Fibroblast of lung (primary cell): ENCODE measurements at regions not wholly inside any gene's neighbourhood (a gene's known extent, or its start where the extent isn't known, plus 50 kb on each side); places are given as distances from the start of the nearest gene placed in this dataset.
A peak's percentile ranks its signal among the peaks of the same experiment; 100 is the strongest.

Experiments
- DNase-seq, 2 donors: peaks; one replicate each; pipeline versions ENCODE4 v3.0.0 to v3.0.0-alpha.2; 2010; ENCODE audit warnings: low read depth in 2 of 2
- H2AFZ ChIP-seq: 2 replicates; pipeline ENCODE4 v1.5.1; 2012; ENCODE audit warnings: low read length, control low read depth, inconsistent platforms
- H3K27ac ChIP-seq: 2 replicates; pipeline ENCODE4 v1.5.1; 2011; ENCODE audit warnings: low read length, control low read depth; ENCODE audit not compliant: insufficient read depth
- H3K27me3 ChIP-seq: 2 replicates; pipeline ENCODE4 v1.5.1; 2011; ENCODE audit warnings: mild to moderate bottlenecking, low read length; ENCODE audit not compliant: control insufficient read depth, insufficient read depth
- H3K36me3 ChIP-seq: 2 replicates; pipeline ENCODE4 v1.5.1; 2011; ENCODE audit warnings: low read length; ENCODE audit not compliant: control insufficient read depth, insufficient read depth
- H3K4me1 ChIP-seq: 2 replicates; pipeline ENCODE4 v1.5.1; 2011; ENCODE audit warnings: low read length; ENCODE audit not compliant: control insufficient read depth, insufficient read depth; ENCODE audit errors: extremely low read depth
- H3K4me2 ChIP-seq: 2 replicates; pipeline ENCODE4 v1.5.1; 2011; ENCODE audit warnings: low read length, control low read depth; ENCODE audit not compliant: insufficient read depth; ENCODE audit errors: extremely low read depth
- H3K4me3 ChIP-seq, 4 experiments: fragments of 200-600 bp in 1 of 4; sonication (generic) in 1 of 4; replicated peaks in 1 of 4; 2 replicates each; pipeline ENCODE4 v1.5.1; 2011 to 2016; ENCODE audit warnings: low read length in 4 of 4, low read depth in 3 of 4, mild to moderate bottlenecking in 3 of 4, control low read depth in 2 of 4, inconsistent platforms in 1 of 4, mixed read lengths in 1 of 4; ENCODE audit not compliant: insufficient read depth in 1 of 4; ENCODE audit errors: control extremely low read depth in 1 of 4
- H3K79me2 ChIP-seq: 2 replicates; pipeline ENCODE4 v1.5.1; 2012; ENCODE audit warnings: mild to moderate bottlenecking, low read length, inconsistent platforms; ENCODE audit not compliant: control insufficient read depth, insufficient read depth
- H3K9ac ChIP-seq: 2 replicates; pipeline ENCODE4 v1.5.1; 2011; ENCODE audit warnings: mild to moderate bottlenecking, low read length, control low read depth; ENCODE audit not compliant: insufficient read depth
- H3K9me3 ChIP-seq: 2 replicates; pipeline ENCODE4 v1.5.1; 2012; ENCODE audit warnings: low read depth, low read length; ENCODE audit not compliant: control insufficient read depth, insufficient read depth
- H4K20me1 ChIP-seq: 2 replicates; pipeline ENCODE4 v1.5.1; 2011; ENCODE audit warnings: low read length; ENCODE audit not compliant: control insufficient read depth, insufficient read depth; ENCODE audit errors: extremely low read depth
- EZH2 ChIP-seq: IDR thresholded peaks from 2 replicates; pipeline ENCODE4 v1.5.1; 2012; ENCODE audit warnings: low read length, control low read depth, mild to moderate bottlenecking; ENCODE audit errors: missing control alignments
- TF ChIP-seq, protein P1 (sequence below), 2 donors: IDR thresholded peaks in 1 of 2; conservative IDR thresholded peaks in 1 of 2; 1 replicate in 1 of 2; 2 replicates in 1 of 2; pipeline ENCODE4 v1.5.1; 2011 to 2012; ENCODE audit warnings: low read length in 2 of 2, control low read depth in 1 of 2, inconsistent platforms in 1 of 2, low read depth in 1 of 2, mild to moderate bottlenecking in 1 of 2

DNA sequence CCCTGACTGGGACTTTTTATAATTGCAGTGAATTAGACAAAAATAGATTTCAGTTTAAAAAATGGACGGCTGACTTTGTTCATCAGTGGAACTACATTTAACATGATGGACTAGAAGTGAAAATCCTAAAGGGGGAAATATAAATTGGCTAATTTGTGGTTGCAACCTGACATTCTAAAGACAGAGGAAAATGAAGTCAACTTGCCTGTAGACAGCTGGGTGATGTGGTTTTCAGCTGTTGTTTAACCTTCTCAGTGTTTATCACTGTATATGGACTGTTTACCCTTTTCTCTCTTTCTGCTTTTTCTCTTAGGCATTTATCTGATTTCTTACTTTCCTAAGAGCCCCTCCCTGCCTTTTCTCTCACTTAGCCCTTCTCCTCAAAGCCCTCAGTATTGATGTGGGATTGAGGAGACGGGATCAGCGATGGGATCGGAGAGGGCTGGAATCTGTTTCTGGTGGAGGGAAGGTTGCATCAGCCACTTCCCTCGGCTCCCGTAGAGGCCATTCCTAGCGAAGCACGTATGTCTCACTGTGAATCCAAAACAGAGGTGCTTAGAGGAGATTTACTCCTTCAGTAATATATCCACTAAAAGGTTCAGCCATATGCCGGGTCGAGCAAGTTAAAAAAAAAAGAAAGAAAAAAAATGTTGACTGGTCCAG is 109.0 kb upstream of the KLF6 start:
- H3K9ac ChIP-seq: no peak overlapping the region
- no peak overlapping the region for H2AFZ ChIP-seq
- no peaks in the 10 kb centered on the region for H3K36me3 ChIP-seq
- H3K4me2 ChIP-seq: no peak overlapping the region
- DNase-seq: no peak
- H3K4me3 ChIP-seq: no peak overlapping the region
- no peaks in the 10 kb centered on the region for H3K9me3 ChIP-seq
- no peaks in the 10 kb centered on the region for H3K79me2 ChIP-seq
- H4K20me1 ChIP-seq: no peaks in the 10 kb centered on the region
- no peak for TF ChIP-seq EZH2
- TF ChIP-seq, protein P1, sequence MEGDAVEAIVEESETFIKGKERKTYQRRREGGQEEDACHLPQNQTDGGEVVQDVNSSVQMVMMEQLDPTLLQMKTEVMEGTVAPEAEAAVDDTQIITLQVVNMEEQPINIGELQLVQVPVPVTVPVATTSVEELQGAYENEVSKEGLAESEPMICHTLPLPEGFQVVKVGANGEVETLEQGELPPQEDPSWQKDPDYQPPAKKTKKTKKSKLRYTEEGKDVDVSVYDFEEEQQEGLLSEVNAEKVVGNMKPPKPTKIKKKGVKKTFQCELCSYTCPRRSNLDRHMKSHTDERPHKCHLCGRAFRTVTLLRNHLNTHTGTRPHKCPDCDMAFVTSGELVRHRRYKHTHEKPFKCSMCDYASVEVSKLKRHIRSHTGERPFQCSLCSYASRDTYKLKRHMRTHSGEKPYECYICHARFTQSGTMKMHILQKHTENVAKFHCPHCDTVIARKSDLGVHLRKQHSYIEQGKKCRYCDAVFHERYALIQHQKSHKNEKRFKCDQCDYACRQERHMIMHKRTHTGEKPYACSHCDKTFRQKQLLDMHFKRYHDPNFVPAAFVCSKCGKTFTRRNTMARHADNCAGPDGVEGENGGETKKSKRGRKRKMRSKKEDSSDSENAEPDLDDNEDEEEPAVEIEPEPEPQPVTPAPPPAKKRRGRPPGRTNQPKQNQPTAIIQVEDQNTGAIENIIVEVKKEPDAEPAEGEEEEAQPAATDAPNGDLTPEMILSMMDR (conservative IDR thresholded peaks at IDR 0.05 in 1 of 2, IDR thresholded peaks at IDR 0.05 in 1 of 2; ENCODE audit: low read depth in 1 of 2, low read length in 2 of 2): no peak
- no peaks in the 10 kb centered on the region for H3K27me3 ChIP-seq
- no peak overlapping the region for H3K27ac ChIP-seq
- peaks cover 10% of the 10 kb centered on the region for H3K4me1 ChIP-seq

DNA sequence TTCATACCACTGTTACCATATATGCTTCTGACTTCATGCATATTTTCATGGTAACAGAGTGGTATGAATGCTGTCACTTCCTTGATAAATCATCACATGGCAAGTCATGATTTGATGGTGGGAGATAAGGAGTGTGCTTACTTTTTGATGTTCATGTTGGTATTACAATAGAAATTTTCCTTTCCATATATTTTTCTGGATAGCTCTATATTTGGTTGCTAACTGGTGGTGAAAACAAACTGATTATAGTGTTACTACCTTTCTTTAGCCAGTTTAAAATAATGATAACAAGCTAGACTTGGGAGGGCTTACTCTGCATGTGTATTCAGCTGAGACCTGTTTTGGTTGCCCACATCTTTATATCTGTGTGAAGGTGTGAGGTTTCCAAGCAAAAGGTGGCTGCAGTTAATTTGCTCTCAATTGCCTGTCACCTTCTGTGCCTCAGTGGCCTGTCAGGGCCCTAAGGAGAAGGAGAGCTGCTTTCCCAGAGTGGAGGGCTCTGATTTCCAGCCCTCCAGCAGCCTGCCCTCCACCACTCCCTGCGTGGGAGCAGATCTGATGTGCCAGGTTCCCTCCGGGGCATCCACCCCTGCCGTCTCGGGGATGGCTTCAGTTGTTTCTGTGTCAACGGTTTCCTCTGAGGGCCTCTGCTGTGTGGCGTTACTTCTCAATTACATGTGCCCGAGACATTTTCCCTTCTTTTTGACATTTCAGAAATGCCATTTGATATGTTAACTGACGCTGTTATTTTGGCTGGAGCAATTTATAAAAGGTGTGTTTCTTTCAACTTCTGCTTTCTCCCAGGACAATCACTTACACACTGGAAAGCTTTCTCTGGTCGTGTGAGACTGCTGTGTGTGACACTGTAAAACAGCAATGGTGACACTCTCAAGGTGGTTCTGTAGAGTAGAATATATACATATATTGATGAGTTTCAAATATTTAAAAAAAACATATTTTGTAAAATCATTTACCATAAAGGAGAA is 107.7 kb upstream of the KLF6 start:
- no peak overlapping the region for H2AFZ ChIP-seq
- DNase-seq: peak in 1 of 2 donors; percentile 71

DNA sequence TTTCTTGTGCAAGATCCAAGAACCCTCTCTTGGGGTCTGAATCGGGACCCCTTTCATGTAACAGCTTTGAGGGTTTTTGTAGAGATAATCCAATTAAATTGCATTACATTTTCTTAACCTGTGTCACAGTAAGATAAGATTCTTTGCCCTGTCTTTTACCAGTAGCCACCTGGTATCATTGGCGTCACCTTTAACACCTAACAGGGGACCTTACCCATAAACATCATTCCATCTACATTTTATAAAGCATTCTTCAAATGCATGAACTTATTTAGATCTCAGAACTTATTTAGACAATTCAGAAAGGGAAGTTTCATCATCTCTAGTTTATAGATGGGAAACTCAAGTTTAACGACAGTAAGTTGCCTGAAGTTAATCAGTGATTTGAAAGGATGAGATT is 106.4 kb upstream of the KLF6 start:
- H3K27ac ChIP-seq: no peak overlapping the region
- no peaks in the 10 kb centered on the region for H4K20me1 ChIP-seq
- no peak for DNase-seq
- H3K27me3 ChIP-seq: no peaks in the 10 kb centered on the region
- no peak overlapping the region for H3K4me3 ChIP-seq
- H3K4me2 ChIP-seq: no peak overlapping the region
- H3K79me2 ChIP-seq: no peaks in the 10 kb centered on the region
- H3K9me3 ChIP-seq: no peaks in the 10 kb centered on the region
- H3K36me3 ChIP-seq: no peaks in the 10 kb centered on the region
- no peak for TF ChIP-seq EZH2
- TF ChIP-seq, protein P1 (conservative IDR thresholded peaks at IDR 0.05 in 1 of 2, IDR thresholded peaks at IDR 0.05 in 1 of 2; ENCODE audit: low read depth in 1 of 2, low read length in 2 of 2): no peak
- no peak overlapping the region for H2AFZ ChIP-seq
- H3K4me1 ChIP-seq: peaks cover 21% of the 10 kb centered on the region
- no peak overlapping the region for H3K9ac ChIP-seq

More for the DNA sequence above, 107.7 kb upstream of the KLF6 start:
- Histone ChIP-seq H3K9ac (no peak overlapping the region), H3K27me3 (no peaks in the 10 kb centered on the region), H3K9me3 (no peaks in the 10 kb centered on the region), H3K4me2 (no peak overlapping the region), H3K4me3 (no peak overlapping the region), H3K36me3 (no peaks in the 10 kb centered on the region), H4K20me1 (no peaks in the 10 kb centered on the region), H3K79me2 (no peaks in the 10 kb centered on the region), H3K4me1 (peaks cover 17% of the 10 kb centered on the region), H3K27ac (no peak overlapping the region)
- no peak for TF ChIP-seq EZH2
- TF ChIP-seq, protein P1 (conservative IDR thresholded peaks at IDR 0.05 in 1 of 2, IDR thresholded peaks at IDR 0.05 in 1 of 2; ENCODE audit: low read depth in 1 of 2, low read length in 2 of 2): no peak
